H1 (cell line): ENCODE measurements at regions not wholly inside any gene's neighbourhood (a gene's known extent, or its start where the extent isn't known, plus 50 kb on each side); places are given as distances from the start of the nearest gene placed in this dataset.

ENCODE experiments used
- CTCF ChIA-PET: fragments of 300-600 bp; sonication (Branson Sonifier 250); formaldehyde crosslinking; loops from one replicate; lab custom pipeline; 2021; ENCODE audit not compliant: partially characterized antibody; lab: Charles Lee
- POLR2A ChIA-PET: fragments of 300-600 bp; sonication (Branson Sonifier 250); formaldehyde crosslinking; loops from one replicate; lab custom pipeline; 2021; ENCODE audit warnings: inconsistent platforms; ENCODE audit not compliant: partially characterized antibody; lab: Charles Lee
- DNase-seq, 2 experiments: peaks; one replicate each; pipeline versions ENCODE4 v3.0.0 to v3.0.0-alpha.2; 2010 to 2022; ENCODE audit warnings: low spot score in 2 of 2, low read depth in 1 of 2, mixed read lengths in 1 of 2
- FAIRE-seq: peaks from 2 replicates; lab custom pipeline; 2011; peaks lifted over from hg19 to GRCh38; lab: Jason Lieb, UNC
- H2AFZ ChIP-seq: 2 replicates; pipeline ENCODE4 v1.8.1; 2012; ENCODE audit warnings: low read length, inconsistent platforms
- H2AK5ac ChIP-seq: 2 replicates; pipeline ENCODE4 v1.6.1; 2013; ENCODE audit warnings: low read depth, low read length
- H2BK120ac ChIP-seq: replicated peaks from 2 replicates; pipeline ENCODE3; 2013; ENCODE audit warnings: low read depth, low read length, inconsistent platforms
- H2BK12ac ChIP-seq: 2 replicates; pipeline ENCODE4 v1.6.1; 2013; ENCODE audit warnings: low read depth, low read length
- H2BK15ac ChIP-seq: 2 replicates; pipeline ENCODE4 v1.6.1; 2013; ENCODE audit warnings: low read length
- H2BK20ac ChIP-seq: 2 replicates; pipeline ENCODE4 v1.6.1; 2013; ENCODE audit warnings: low read length
- H2BK5ac ChIP-seq: 2 replicates; pipeline ENCODE4 v1.6.1; 2013; ENCODE audit warnings: low read depth, low read length
- H3K14ac ChIP-seq: 2 replicates; pipeline ENCODE4 v1.6.1; 2013; ENCODE audit warnings: inconsistent platforms; ENCODE audit not compliant: insufficient read length
- H3K18ac ChIP-seq: 2 replicates; pipeline ENCODE4 v1.6.1; 2013; ENCODE audit warnings: low read length; ENCODE audit errors: extremely low read depth
- H3K23ac ChIP-seq: 2 replicates; pipeline ENCODE4 v1.6.1; 2013; ENCODE audit warnings: inconsistent platforms; ENCODE audit not compliant: insufficient read length
- H3K23me2 ChIP-seq: 2 replicates; pipeline ENCODE4 v1.6.1; 2013; ENCODE audit warnings: low read depth, low read length
- H3K27ac ChIP-seq: 2 replicates; pipeline ENCODE4 v1.6.1; 2011; ENCODE audit warnings: low read depth, low read length, inconsistent platforms
- H3K27me3 ChIP-seq, 4 experiments: replicated peaks in 1 of 4; 1 replicate in 1 of 4; 2 replicates in 3 of 4; pipeline versions ENCODE4 v1.6.1 to v1.8.1; 2011 to 2013; ENCODE audit warnings: low read length in 3 of 4, mild to moderate bottlenecking in 3 of 4, inconsistent platforms in 2 of 4, mixed read lengths in 2 of 4, moderate library complexity in 1 of 4; ENCODE audit not compliant: control insufficient read depth in 3 of 4, insufficient read depth in 3 of 4; ENCODE audit errors: extremely low read depth in 1 of 4
- H3K36me3 ChIP-seq, 4 experiments: 2 replicates each; pipeline versions ENCODE4 v1.6.1 to v1.8.1; 2011 to 2013; ENCODE audit warnings: mild to moderate bottlenecking in 4 of 4, low read length in 3 of 4, moderate library complexity in 2 of 4, control low read depth in 1 of 4, inconsistent platforms in 1 of 4; ENCODE audit not compliant: insufficient read depth in 4 of 4, control insufficient read depth in 2 of 4
- H3K4ac ChIP-seq: replicated peaks from 2 replicates; pipeline ENCODE3; 2013; ENCODE audit warnings: low read length, low read depth, mixed read lengths, inconsistent platforms; ENCODE audit not compliant: insufficient read length
- H3K4me1 ChIP-seq, 4 experiments: replicated peaks in 1 of 4; 1 replicate in 1 of 4; 2 replicates in 3 of 4; pipeline versions ENCODE4 v1.6.1 to v1.8.1; 2011 to 2013; ENCODE audit warnings: low read length in 3 of 4, inconsistent platforms in 2 of 4, mixed read lengths in 1 of 4; ENCODE audit not compliant: insufficient read depth in 4 of 4, control insufficient read depth in 3 of 4
- H3K4me2 ChIP-seq, 2 experiments: 2 replicates each; pipeline versions ENCODE4 v1.6.1 to v1.8.1; 2011 to 2013; ENCODE audit warnings: low read depth in 2 of 2, low read length in 2 of 2, control low read depth in 1 of 2, inconsistent platforms in 1 of 2, mild to moderate bottlenecking in 1 of 2; ENCODE audit not compliant: insufficient read depth in 1 of 2
- H3K4me3 ChIP-seq, 4 experiments: fragments of 200-600, 300-600 bp in 1 of 4; sonication (generic), shearing (Covaris generic), sonication (Bioruptor Twin) in 1 of 4; 2 replicates each; pipeline versions ENCODE4 v1.5.1 to v1.8.1; 2011 to 2016; ENCODE audit warnings: low read length in 4 of 4, low read depth in 3 of 4, control low read depth in 2 of 4, inconsistent platforms in 2 of 4, mild to moderate bottlenecking in 2 of 4, mixed read lengths in 1 of 4, moderate library complexity in 1 of 4; ENCODE audit not compliant: insufficient read depth in 2 of 4; ENCODE audit errors: extremely low read depth in 1 of 4
- H3K56ac ChIP-seq: replicated peaks from 2 replicates; pipeline ENCODE3; 2013; ENCODE audit warnings: low read depth, mild to moderate bottlenecking, mixed read lengths, low read length, inconsistent platforms; ENCODE audit not compliant: insufficient read length
- H3K79me1 ChIP-seq: 2 replicates; pipeline ENCODE4 v1.6.1; 2013; ENCODE audit warnings: low read depth, low read length, control low read depth
- H3K79me2 ChIP-seq, 2 experiments: 2 replicates each; pipeline versions ENCODE4 v1.6.1 to v1.8.1; 2012 to 2013; ENCODE audit warnings: low read length in 2 of 2, mild to moderate bottlenecking in 2 of 2, inconsistent platforms in 1 of 2; ENCODE audit not compliant: insufficient read depth in 2 of 2, control insufficient read depth in 1 of 2
- H3K9ac ChIP-seq, 4 experiments: replicated peaks in 1 of 4; 1 replicate in 1 of 4; 2 replicates in 3 of 4; pipeline versions ENCODE4 v1.6.1 to v1.8.1; 2011 to 2013; ENCODE audit warnings: low read depth in 3 of 4, low read length in 3 of 4, control low read depth in 2 of 4, mild to moderate bottlenecking in 2 of 4, moderate library complexity in 2 of 4, inconsistent platforms in 1 of 4; ENCODE audit errors: extremely low read depth in 1 of 4
- H3K9me3 ChIP-seq, 2 experiments: 2 replicates each; pipeline versions ENCODE4 v1.6.1 to v1.8.1; 2012 to 2013; ENCODE audit warnings: mild to moderate bottlenecking in 2 of 2, moderate library complexity in 2 of 2, control low read depth in 1 of 2, inconsistent platforms in 1 of 2, low read depth in 1 of 2, low read length in 1 of 2, mixed read lengths in 1 of 2; ENCODE audit not compliant: insufficient read depth in 2 of 2
- H4K20me1 ChIP-seq, 2 experiments: replicated peaks in 1 of 2; 2 replicates each; pipeline versions ENCODE3 to v1.8.1; 2011 to 2013; ENCODE audit warnings: inconsistent platforms in 2 of 2, low read length in 2 of 2, mild to moderate bottlenecking in 1 of 2; ENCODE audit not compliant: insufficient read depth in 2 of 2, control insufficient read depth in 1 of 2
- H4K5ac ChIP-seq: 2 replicates; pipeline ENCODE4 v1.6.1; 2013; ENCODE audit warnings: low read length, low read depth, mixed read lengths, inconsistent platforms; ENCODE audit not compliant: insufficient read length
- H4K8ac ChIP-seq: 2 replicates; pipeline ENCODE4 v1.8.0; 2013; ENCODE audit warnings: mild to moderate bottlenecking, moderate library complexity, low read length, inconsistent platforms; ENCODE audit not compliant: insufficient read depth; ENCODE audit errors: extremely low read depth
- H4K91ac ChIP-seq: replicated peaks from 2 replicates; pipeline ENCODE3; 2013; ENCODE audit warnings: low read length, mixed read lengths, inconsistent platforms; ENCODE audit not compliant: insufficient read length
- BCL11A ChIP-seq, 2 experiments: IDR thresholded peaks; one replicate each; pipeline ENCODE4 v1.6.1; 2011; ENCODE audit warnings: low read depth in 2 of 2, low read length in 2 of 2, mild to moderate bottlenecking in 2 of 2
- BRCA1 ChIP-seq: IDR thresholded peaks from 2 replicates; pipeline ENCODE4 v1.6.1; 2012; ENCODE audit warnings: low read depth, low read length, improper control_type of control experiment
- CEBPB ChIP-seq: IDR thresholded peaks from 2 replicates; pipeline ENCODE4 v1.6.1; 2012; ENCODE audit warnings: low read depth, low read length
- CREB1 ChIP-seq: IDR thresholded peaks from 2 replicates; pipeline ENCODE4 v1.6.1; 2012; ENCODE audit warnings: inconsistent platforms
- E2F6 ChIP-seq: IDR thresholded peaks from 2 replicates; pipeline ENCODE4 v1.6.1; 2012; ENCODE audit warnings: inconsistent platforms
- FOSL1 ChIP-seq: IDR thresholded peaks from 2 replicates; pipeline ENCODE4 v1.6.1; 2011; ENCODE audit warnings: mild to moderate bottlenecking, low read depth, low read length, moderate library complexity; ENCODE audit not compliant: insufficient read depth
- HDAC2 ChIP-seq, 2 experiments: fragments of 300-600 bp in 1 of 2; sonication (generic) in 1 of 2; IDR thresholded peaks; 2 replicates each; pipeline ENCODE4 v1.6.1; 2011 to 2012; ENCODE audit warnings: low read depth in 2 of 2, low read length in 2 of 2, mild to moderate bottlenecking in 2 of 2, moderate library complexity in 2 of 2, borderline replicate concordance in 1 of 2, inconsistent platforms in 1 of 2
- RFX5 ChIP-seq: IDR thresholded peaks from 2 replicates; pipeline ENCODE4 v1.6.1; 2011; ENCODE audit warnings: low read depth, low read length, improper control_type of control experiment, borderline replicate concordance
- SIRT6 ChIP-seq: IDR thresholded peaks from one replicate; pipeline ENCODE4 v1.7.1; 2012; ENCODE audit warnings: low read length, inconsistent platforms
- TAF1 ChIP-seq: IDR thresholded peaks from 2 replicates; pipeline ENCODE4 v1.6.1; 2011; ENCODE audit warnings: mild to moderate bottlenecking, low read depth, low read length
- USF2 ChIP-seq: IDR thresholded peaks from 2 replicates; pipeline ENCODE4 v1.6.1; 2011; ENCODE audit warnings: low read length, improper control_type of control experiment
- WGBS, 2 experiments: shearing (Covaris generic) in 1 of 2; methylation state at CpG; one replicate each; pipeline versions ENCODE4 v1.1.6 to v1.1.7; 2013 to 2015; ENCODE audit warnings: low lambda C conversion rate in 2 of 2, mixed read lengths in 2 of 2, inconsistent platforms in 1 of 2, low coverage in 1 of 2, missing lambda C conversion rate in 1 of 2; ENCODE audit not compliant: insufficient replicate concordance in 2 of 2, insufficient coverage in 1 of 2, insufficient read length in 1 of 2; ENCODE audit errors: extremely low coverage in 1 of 2, missing lambda C conversion rate in 1 of 2; 5-methylcytosine and 5-hydroxymethylcytosine counted together

DNA sequence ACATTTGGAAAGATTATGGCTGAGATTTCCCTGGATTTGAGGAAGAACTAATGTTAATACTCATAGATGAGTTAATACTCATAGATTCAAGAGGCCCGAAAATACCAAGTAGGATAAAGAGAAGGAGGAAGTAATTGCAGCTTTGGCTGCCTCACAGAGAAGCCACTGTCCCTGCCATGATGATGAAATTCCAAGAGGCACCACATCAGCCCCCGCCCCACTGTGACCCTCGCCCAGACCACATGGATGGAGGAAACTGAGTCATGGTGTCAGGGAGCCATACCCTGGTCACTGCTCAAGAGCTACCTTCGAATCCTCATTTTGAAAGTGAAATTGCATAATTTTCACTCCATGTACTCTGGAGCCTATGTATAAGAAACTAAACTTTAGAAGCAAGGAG lies 57.6 kb upstream of the SLC22A11 start:
- H4K91ac ChIP-seq: no peak overlapping the region
- no peak overlapping the region for H3K56ac ChIP-seq
- no peak overlapping the region for H3K4ac ChIP-seq
- CTCF ChIA-PET: interaction anchor here (1.0 to 1.6 kb wide), 4 partner anchors 8 to 151 kb away, joined by 3 to 4 read pairs (median 3); no protein-coding TSS in a partner anchor
- no peak overlapping the region for H2BK120ac ChIP-seq
- H4K5ac ChIP-seq: no peak overlapping the region
- no peak for FAIRE-seq
- no peak overlapping the region for H2AK5ac ChIP-seq
- H2AFZ ChIP-seq: no peak overlapping the region
- H3K79me2 ChIP-seq: no peaks in the 10 kb centered on the region
- no peak overlapping the region for H3K4me2 ChIP-seq
- no peaks in the 10 kb centered on the region for H4K20me1 ChIP-seq
- H3K79me1 ChIP-seq: no peaks in the 10 kb centered on the region
- H3K9ac ChIP-seq: no peak overlapping the region
- H3K4me3 ChIP-seq: no peak overlapping the region
- 90% methylated on average over 4 of the region's 4 CpGs; no CpG with 5 or more reads in 1 of the 2 experiments for WGBS, 2 experiments
- no peak overlapping the region for H2BK15ac ChIP-seq
- peaks cover 0 to 8% (median 4%) of the 10 kb centered on the region in 4 experiments; a peak in 3 of 7 replicates for H3K27me3 ChIP-seq
- no peaks in the 10 kb centered on the region for H3K4me1 ChIP-seq
- no peak overlapping the region for H3K18ac ChIP-seq
- H4K8ac ChIP-seq: no peak overlapping the region
- no peak overlapping the region for H2BK20ac ChIP-seq
- no peaks in the 10 kb centered on the region for H3K36me3 ChIP-seq
- POLR2A ChIA-PET: no interaction called here
- no peak overlapping the region for H3K23ac ChIP-seq
- no peak overlapping the region for H2BK12ac ChIP-seq
- H2BK5ac ChIP-seq: no peak overlapping the region
- no peak overlapping the region for H3K14ac ChIP-seq
- no peak overlapping the region for H3K27ac ChIP-seq
- no peak for DNase-seq
- H3K9me3 ChIP-seq: no peaks in the 10 kb centered on the region
- H3K23me2 ChIP-seq: no peaks in the 10 kb centered on the region; the same call in 1 of the 2 replicates
- TF ChIP-seq TAF1 (no peak), SIRT6 (no peak), CEBPB (no peak), USF2 (no peak), RFX5 (no peak), FOSL1 (no peak), HDAC2 (IDR thresholded peaks at IDR 0.05; ENCODE audit: borderline replicate concordance in 1 of 2, low read depth in 2 of 2, low read length in 2 of 2) (no peak), E2F6 (no peak), BRCA1 (no peak), BCL11A (IDR thresholded peaks at IDR 0.05; ENCODE audit: low read depth in 2 of 2, low read length in 2 of 2) (no peak), CREB1 (no peak)
